HCT116 (cell line): ENCODE measurements at regions not wholly inside any gene's neighbourhood (a gene's known extent, or its start where the extent isn't known, plus 50 kb on each side); places are given as distances from the start of the nearest gene placed in this dataset.

ENCODE experiments used
- ATAC-seq: fragments of 200-7000 bp; cut with Tn5 transposase; 2 replicates; pipeline ENCODE4 v1.9.1; 2020; ENCODE audit warnings: mild to moderate bottlenecking, moderate library complexity
- BruUV-seq: library from RNA; stranded (reverse); fragments of 400-500 nt; replicated peaks from 2 replicates; lab custom pipeline; 2021; lab: Mats Ljungman, UMichigan
- CTCF ChIA-PET: fragments of 300-600 bp; sonication (Branson Sonifier 250); formaldehyde crosslinking; loops from one replicate; lab custom pipeline; 2021; ENCODE audit warnings: antibody characterized with exemption; lab: Charles Lee
- POLR2A ChIA-PET: fragments of 300-600, 350-600 bp; sonication (Branson Sonifier 250); formaldehyde crosslinking; loops from one replicate; lab custom pipeline; 2021; ENCODE audit warnings: antibody characterized with exemption; lab: Charles Lee
- RAD21 ChIA-PET, 2 experiments: fragments of 300-600 bp; sonication (Branson Sonifier 250); formaldehyde crosslinking; loops; one replicate each; lab custom pipeline; 2023; ENCODE audit warnings: low total read pairs in 2 of 2; ENCODE audit not compliant: uncharacterized antibody in 2 of 2, unreplicated experiment in 2 of 2, low non-redundant PET in 1 of 2; lab: Charles Lee
- DNase-seq: peaks from one replicate; pipeline ENCODE4 v3.0.0-alpha.2; 2010; ENCODE audit warnings: low read depth, low spot score
- H2AFZ ChIP-seq: fragments of 200-600 bp; shearing (Covaris generic), sonication (generic); 2 replicates; pipeline ENCODE4 v1.6.1; 2017; ENCODE audit warnings: low read depth, mixed run types, mixed read lengths, antibody characterized with exemption, low read length; ENCODE audit not compliant: poor library complexity, severe bottlenecking
- H3K27ac ChIP-seq: 2 replicates; pipeline ENCODE4 v1.5.1; 2012; ENCODE audit warnings: low read depth, low read length
- H3K27me3 ChIP-seq: fragments of 200-600 bp; sonication (generic); 2 replicates; pipeline ENCODE4 v1.6.1; 2016; ENCODE audit warnings: mixed run types, low read length, mixed read lengths; ENCODE audit not compliant: insufficient read depth
- H3K36me3 ChIP-seq, 2 experiments: fragments of 200-500 bp in 1 of 2; fragments of 200-600 bp in 1 of 2; sonication (Bioruptor generic) in 1 of 2; sonication (generic) in 1 of 2; 2 replicates each; pipeline versions ENCODE4 v1.5.1 to v1.6.1; 2014 to 2016; ENCODE audit warnings: low read length in 2 of 2, inconsistent platforms in 1 of 2, mixed read lengths in 1 of 2, mixed run types in 1 of 2; ENCODE audit not compliant: insufficient read depth in 2 of 2, control insufficient read depth in 1 of 2
- H3K4me1 ChIP-seq, 2 experiments: fragments of 200-600 bp in 1 of 2; sonication (generic) in 1 of 2; 2 replicates each; pipeline versions ENCODE4 v1.5.1 to v1.6.1; 2012 to 2017; ENCODE audit warnings: low read length in 2 of 2, inconsistent platforms in 1 of 2, mild to moderate bottlenecking in 1 of 2, mixed read lengths in 1 of 2, mixed run types in 1 of 2, moderate library complexity in 1 of 2; ENCODE audit not compliant: insufficient read depth in 2 of 2, control insufficient read depth in 1 of 2
- H3K4me2 ChIP-seq: fragments of 200-600 bp; sonication (generic); 2 replicates; pipeline ENCODE4 v1.6.1; 2017; ENCODE audit warnings: mixed run types, low read length, mixed read lengths
- H3K4me3 ChIP-seq, 2 experiments: fragments of 200-600 bp in 1 of 2; sonication (generic) in 1 of 2; replicated peaks in 1 of 2; 2 replicates each; pipeline ENCODE4 v1.5.1; 2011 to 2016; ENCODE audit warnings: low read length in 2 of 2, control low read depth in 1 of 2, low read depth in 1 of 2, mild to moderate bottlenecking in 1 of 2, mixed read lengths in 1 of 2, mixed run types in 1 of 2
- H3K79me2 ChIP-seq: fragments of 200-600 bp; sonication (generic); 2 replicates; pipeline ENCODE4 v1.6.1; 2017; ENCODE audit warnings: mild to moderate bottlenecking, mixed run types, low read length, moderate library complexity, mixed read lengths; ENCODE audit not compliant: insufficient read depth
- H3K9ac ChIP-seq: fragments of 200-600 bp; sonication (generic); 2 replicates; pipeline ENCODE4 v1.6.1; 2016; ENCODE audit warnings: low read length, mixed read lengths
- H3K9me2 ChIP-seq: fragments of 200-600 bp; sonication (generic), shearing (Covaris generic); 2 replicates; pipeline ENCODE4 v1.6.1; 2017; ENCODE audit warnings: mixed run types, mild to moderate bottlenecking, moderate library complexity; ENCODE audit not compliant: insufficient read depth
- H3K9me3 ChIP-seq, 2 experiments: fragments of 200-500 bp in 1 of 2; fragments of 200-600 bp in 1 of 2; sonication (Bioruptor generic) in 1 of 2; sonication (generic) in 1 of 2; 2 replicates each; pipeline ENCODE4 v1.6.1; 2014 to 2017; ENCODE audit warnings: low read length in 2 of 2, mixed read lengths in 2 of 2, inconsistent platforms in 1 of 2, low read depth in 1 of 2, mild to moderate bottlenecking in 1 of 2, mixed run types in 1 of 2, moderate library complexity in 1 of 2; ENCODE audit not compliant: control insufficient read depth in 1 of 2, insufficient read depth in 1 of 2
- H4K20me1 ChIP-seq: fragments of 200-600 bp; sonication (generic), shearing (Covaris generic); 2 replicates; pipeline ENCODE4 v1.6.1; 2017; ENCODE audit warnings: mixed run types, mild to moderate bottlenecking, moderate library complexity; ENCODE audit not compliant: insufficient read depth
- CBX3 ChIP-seq: IDR thresholded peaks from 2 replicates; pipeline ENCODE4 v1.6.1; 2012; ENCODE audit warnings: low read depth
- EGR1 ChIP-seq: IDR thresholded peaks from 2 replicates; pipeline ENCODE4 v1.6.1; 2012; ENCODE audit warnings: low read depth
- ELF1 ChIP-seq: IDR thresholded peaks from 2 replicates; pipeline ENCODE4 v1.6.1; 2012; ENCODE audit warnings: low read depth, borderline replicate concordance
- EZH2phosphoT487 ChIP-seq: fragments of 200-600 bp; IDR thresholded peaks from 2 replicates; pipeline ENCODE4 v1.6.1; 2018; ENCODE audit warnings: antibody characterized with exemption, borderline replicate concordance
- JUND ChIP-seq: IDR thresholded peaks from 2 replicates; pipeline ENCODE4 v1.6.1; 2012
- POLR2A ChIP-seq: IDR thresholded peaks from 2 replicates; pipeline ENCODE4 v1.7.0; 2011; ENCODE audit warnings: borderline replicate concordance; ENCODE audit not compliant: insufficient read depth, insufficient read length; ENCODE audit errors: extremely low read depth
- POLR2AphosphoS5 ChIP-seq: IDR thresholded peaks from 2 replicates; pipeline ENCODE4 v1.6.1; 2011; ENCODE audit warnings: mild to moderate bottlenecking, low read depth, low read length, moderate library complexity
- RAD21 ChIP-seq: IDR thresholded peaks from 2 replicates; pipeline ENCODE4 v1.6.1; 2012; ENCODE audit warnings: low read depth, mild to moderate bottlenecking
- SIN3A ChIP-seq: IDR thresholded peaks from 2 replicates; pipeline ENCODE4 v1.6.1; 2012; ENCODE audit warnings: low read depth
- SRF ChIP-seq: IDR thresholded peaks from 2 replicates; pipeline ENCODE4 v1.6.1; 2012; ENCODE audit warnings: low read depth
- TCF7L2 ChIP-seq: IDR thresholded peaks from 2 replicates; pipeline ENCODE4 v1.7.0; 2011; ENCODE audit warnings: borderline replicate concordance, inconsistent platforms; ENCODE audit not compliant: insufficient read depth, insufficient read length; ENCODE audit errors: extremely low read depth
- YY1 ChIP-seq: IDR thresholded peaks from 2 replicates; pipeline ENCODE4 v1.6.1; 2011; ENCODE audit warnings: low read length, low read depth, moderate library complexity, mild to moderate bottlenecking; ENCODE audit not compliant: insufficient replicate concordance; ENCODE audit errors: extremely low read depth
- ZNF274 ChIP-seq: fragments of 200-500 bp; sonication (Bioruptor generic); IDR thresholded peaks from 2 replicates; pipeline ENCODE4 v1.6.1; 2014; ENCODE audit warnings: mild to moderate bottlenecking, low read depth, low read length, inconsistent platforms
- intact Hi-C: fragments of 100-400 bp; cut with micrococcal nuclease; formaldehyde crosslinking; loops from 2 replicates; pipeline ENCODE4 v1.10.0; 2022
- TF ChIP-seq, protein P1 (sequence below): IDR thresholded peaks from 2 replicates; pipeline ENCODE4 v1.6.1; 2012
- TF ChIP-seq, protein P2 (sequence below): IDR thresholded peaks from 2 replicates; pipeline ENCODE4 v1.6.1; 2011; ENCODE audit warnings: mild to moderate bottlenecking, low read length, moderate library complexity; ENCODE audit not compliant: insufficient replicate concordance; ENCODE audit errors: extremely low read depth

DNA sequence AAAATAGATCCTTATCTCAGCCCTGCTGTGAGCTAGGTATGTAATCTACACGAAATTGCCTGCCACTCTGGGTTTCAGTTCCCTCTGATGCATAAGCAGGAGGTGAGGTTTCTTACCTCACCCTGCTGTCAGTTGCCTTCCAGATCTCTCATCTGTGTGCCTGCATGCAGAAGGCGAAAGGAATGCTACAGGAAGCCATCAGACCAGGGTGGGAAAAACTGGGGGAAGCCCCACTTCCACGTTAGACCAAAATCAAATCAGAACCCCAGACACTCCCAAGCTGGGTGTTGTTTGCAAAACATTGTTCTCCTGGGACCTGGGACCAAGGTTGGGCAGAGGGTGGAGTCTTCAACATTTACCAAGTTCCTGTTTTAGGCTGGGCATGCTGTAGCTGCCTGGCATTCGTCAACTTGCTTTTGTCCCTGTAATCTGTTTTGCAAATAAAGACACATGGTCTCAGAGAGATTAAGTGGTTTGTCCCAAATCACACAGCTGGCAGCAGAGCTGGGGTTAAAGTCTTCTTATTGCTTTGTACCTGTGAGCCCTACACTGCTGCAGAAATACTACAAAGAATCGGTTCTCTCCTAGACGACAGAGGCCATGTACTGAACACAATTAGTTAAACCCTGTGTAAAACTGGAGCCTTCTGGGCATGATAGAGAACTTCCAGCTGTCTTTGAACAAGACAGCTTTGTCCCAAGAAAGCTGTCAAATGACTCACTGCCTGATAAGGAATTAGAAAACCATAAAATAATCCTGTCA is 389.7 kb upstream of the RUNX1 start:
- Histone ChIP-seq H3K27me3 (no peaks in the 10 kb centered on the region), H2AFZ (no peak overlapping the region), H3K9me2 (no peaks in the 10 kb centered on the region), H3K4me3 (no peak overlapping the region), H3K4me2 (no peak overlapping the region), H3K27ac (no peak overlapping the region), H3K4me1 (no peaks in the 10 kb centered on the region), H3K9ac (no peak overlapping the region), H3K9me3 (no peaks in the 10 kb centered on the region), H3K79me2 (no peaks in the 10 kb centered on the region), H4K20me1 (no peaks in the 10 kb centered on the region), H3K36me3 (no peaks in the 10 kb centered on the region)
- RAD21 ChIA-PET: no interaction called here
- DNase-seq: no peak
- intact Hi-C loops: loop anchor here (10.0 kb wide), 2 partner anchors 406 to 586 kb away; no protein-coding TSS in a partner anchor
- POLR2A ChIA-PET: no interaction called here
- TF ChIP-seq RAD21: no peak
- TF ChIP-seq, protein P1, sequence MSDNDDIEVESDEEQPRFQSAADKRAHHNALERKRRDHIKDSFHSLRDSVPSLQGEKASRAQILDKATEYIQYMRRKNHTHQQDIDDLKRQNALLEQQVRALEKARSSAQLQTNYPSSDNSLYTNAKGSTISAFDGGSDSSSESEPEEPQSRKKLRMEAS: no peak
- no peak for TF ChIP-seq EZH2phosphoT487
- no peak for TF ChIP-seq ZNF274
- TF ChIP-seq CBX3: no peak
- no peak for ATAC-seq
- no TSS peak for BruUV-seq
- CTCF ChIA-PET: interaction anchor here (0.8 kb wide), 1 partner anchor 39 kb away, joined by 3 read pairs; no protein-coding TSS in a partner anchor

DNA sequence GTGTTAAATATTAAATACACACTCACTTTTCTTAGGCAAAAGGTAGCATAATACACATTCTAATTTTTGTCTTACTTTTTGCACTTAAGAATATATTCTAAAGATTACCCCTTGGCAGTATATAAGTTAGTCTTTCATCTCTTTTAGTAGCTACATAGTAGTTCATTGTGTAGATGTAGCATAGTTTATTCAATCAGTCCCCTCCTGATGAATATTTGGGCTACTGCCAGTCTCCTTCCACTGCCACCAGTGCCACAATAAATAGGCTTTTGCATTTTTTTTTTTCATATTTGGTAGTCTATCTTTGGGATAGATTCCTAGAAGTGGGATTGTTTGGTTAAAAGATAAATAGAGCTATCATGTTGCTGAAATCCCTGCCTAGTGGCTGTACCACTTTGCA is 388.8 kb upstream of the RUNX1 start:
- ChIA-PET CTCF (interaction anchor here (0.8 to 3.3 kb wide), 2 partner anchors 38 to 402 kb away, joined by 3 to 12 read pairs; no protein-coding TSS in a partner anchor), POLR2A (no interaction called here), RAD21 (no interaction called here)
- Histone ChIP-seq H3K27me3 (no peaks in the 10 kb centered on the region), H3K4me1 (no peaks in the 10 kb centered on the region), H3K9me3 (no peaks in the 10 kb centered on the region), H3K27ac (no peak overlapping the region), H3K79me2 (no peaks in the 10 kb centered on the region), H3K9ac (no peak overlapping the region), H3K4me2 (no peak overlapping the region)
- TF ChIP-seq ZNF274: no peak
- TF ChIP-seq SRF: no peak
- TF ChIP-seq, protein P2, sequence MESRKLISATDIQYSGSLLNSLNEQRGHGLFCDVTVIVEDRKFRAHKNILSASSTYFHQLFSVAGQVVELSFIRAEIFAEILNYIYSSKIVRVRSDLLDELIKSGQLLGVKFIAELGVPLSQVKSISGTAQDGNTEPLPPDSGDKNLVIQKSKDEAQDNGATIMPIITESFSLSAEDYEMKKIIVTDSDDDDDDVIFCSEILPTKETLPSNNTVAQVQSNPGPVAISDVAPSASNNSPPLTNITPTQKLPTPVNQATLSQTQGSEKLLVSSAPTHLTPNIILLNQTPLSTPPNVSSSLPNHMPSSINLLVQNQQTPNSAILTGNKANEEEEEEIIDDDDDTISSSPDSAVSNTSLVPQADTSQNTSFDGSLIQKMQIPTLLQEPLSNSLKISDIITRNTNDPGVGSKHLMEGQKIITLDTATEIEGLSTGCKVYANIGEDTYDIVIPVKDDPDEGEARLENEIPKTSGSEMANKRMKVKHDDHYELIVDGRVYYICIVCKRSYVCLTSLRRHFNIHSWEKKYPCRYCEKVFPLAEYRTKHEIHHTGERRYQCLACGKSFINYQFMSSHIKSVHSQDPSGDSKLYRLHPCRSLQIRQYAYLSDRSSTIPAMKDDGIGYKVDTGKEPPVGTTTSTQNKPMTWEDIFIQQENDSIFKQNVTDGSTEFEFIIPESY: no peak
- no peak for TF ChIP-seq ELF1
- no peak for TF ChIP-seq YY1
- TF ChIP-seq SIN3A: no peak
- no peak for TF ChIP-seq CBX3
- no peak for TF ChIP-seq TCF7L2
- TF ChIP-seq POLR2A: no peak
- no peak for TF ChIP-seq JUND
- no peak for TF ChIP-seq EGR1
- TF ChIP-seq POLR2AphosphoS5: no peak
- TF ChIP-seq, all 23 proteins: peak for 0
- no peak overlapping the region for H2AFZ ChIP-seq
- no TSS peak for BruUV-seq
- no peaks in the 10 kb centered on the region for H4K20me1 ChIP-seq
- ATAC-seq: no peak
- H3K36me3 ChIP-seq: no peaks in the 10 kb centered on the region
- H3K4me3 ChIP-seq: no peak overlapping the region
- intact Hi-C loops: loop anchor here (10.0 kb wide), 2 partner anchors 407 to 587 kb away; no protein-coding TSS in a partner anchor
- DNase-seq: no peak
- H3K9me2 ChIP-seq: no peaks in the 10 kb centered on the region
